ENCODE measurements at regions not wholly inside any gene's neighbourhood (a gene's known extent, or its start where the extent isn't known, plus 50 kb on each side); places are given as distances from the start of the nearest gene placed in this dataset.

DNA sequence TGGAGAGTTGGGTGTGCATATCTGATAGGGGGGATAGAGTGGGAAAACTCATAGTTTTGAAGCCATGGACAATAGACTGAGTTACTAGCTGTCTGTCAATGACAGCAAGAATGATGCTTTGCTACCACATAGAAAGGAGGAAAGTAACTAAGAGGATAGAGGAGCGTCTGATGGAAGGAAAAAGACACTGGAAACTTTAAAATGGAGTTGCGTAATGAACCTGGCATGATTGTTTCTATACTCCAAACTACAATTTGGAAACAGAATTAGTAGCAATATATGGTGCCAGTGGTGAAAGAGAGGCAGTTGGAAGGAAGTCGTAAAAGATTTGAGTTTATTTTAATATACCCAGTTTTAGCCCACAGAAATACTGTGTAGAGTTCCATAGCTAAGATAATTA is 163.6 kb downstream of the TUSC7 start:
- TF ChIP-seq, protein P1, sequence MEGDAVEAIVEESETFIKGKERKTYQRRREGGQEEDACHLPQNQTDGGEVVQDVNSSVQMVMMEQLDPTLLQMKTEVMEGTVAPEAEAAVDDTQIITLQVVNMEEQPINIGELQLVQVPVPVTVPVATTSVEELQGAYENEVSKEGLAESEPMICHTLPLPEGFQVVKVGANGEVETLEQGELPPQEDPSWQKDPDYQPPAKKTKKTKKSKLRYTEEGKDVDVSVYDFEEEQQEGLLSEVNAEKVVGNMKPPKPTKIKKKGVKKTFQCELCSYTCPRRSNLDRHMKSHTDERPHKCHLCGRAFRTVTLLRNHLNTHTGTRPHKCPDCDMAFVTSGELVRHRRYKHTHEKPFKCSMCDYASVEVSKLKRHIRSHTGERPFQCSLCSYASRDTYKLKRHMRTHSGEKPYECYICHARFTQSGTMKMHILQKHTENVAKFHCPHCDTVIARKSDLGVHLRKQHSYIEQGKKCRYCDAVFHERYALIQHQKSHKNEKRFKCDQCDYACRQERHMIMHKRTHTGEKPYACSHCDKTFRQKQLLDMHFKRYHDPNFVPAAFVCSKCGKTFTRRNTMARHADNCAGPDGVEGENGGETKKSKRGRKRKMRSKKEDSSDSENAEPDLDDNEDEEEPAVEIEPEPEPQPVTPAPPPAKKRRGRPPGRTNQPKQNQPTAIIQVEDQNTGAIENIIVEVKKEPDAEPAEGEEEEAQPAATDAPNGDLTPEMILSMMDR (conservative IDR thresholded peaks at IDR 0.05), result no peak
- no peak for TF ChIP-seq EZH2 (IDR thresholded peaks at IDR 0.05; ENCODE audit: low read depth)

Measured in PC-9 (cell line).